ENCODE measurements at regions not wholly inside any gene's neighbourhood (a gene's known extent, or its start where the extent isn't known, plus 50 kb on each side); places are given as distances from the start of the nearest gene placed in this dataset.

DNA sequence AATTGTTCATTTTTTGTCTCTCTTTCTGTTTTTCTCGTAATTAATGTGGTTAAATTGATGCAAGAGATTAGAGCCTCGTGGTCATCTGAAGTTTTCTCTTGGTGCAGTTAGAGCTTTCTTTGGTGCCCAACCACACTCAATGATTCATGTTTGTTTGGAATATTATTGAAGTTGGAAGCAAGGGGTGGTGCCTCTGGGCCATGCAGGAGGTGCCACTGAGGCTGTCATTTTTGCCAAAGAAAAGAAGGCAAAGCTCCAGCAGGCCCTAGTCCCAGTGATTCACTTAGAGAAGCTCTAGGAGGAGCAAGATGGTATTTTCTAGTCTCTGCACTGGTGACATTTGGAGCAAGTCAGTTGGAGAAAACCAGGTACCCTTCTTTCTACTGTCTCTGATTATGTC lies 144.5 kb upstream of the RALGAPA2 start:
- Histone ChIP-seq H3K36me3 (no peaks in the 10 kb centered on the region), H3K27ac (no peak overlapping the region), H3K4me1 (no peaks in the 10 kb centered on the region), H3K9me3 (no peaks in the 10 kb centered on the region), H3K4me3 (no peak overlapping the region), H3K27me3 (peaks cover 0 to 2% (median 0%) of the 10 kb centered on the region in 3 donors)
- DNase-seq (no peak), ATAC-seq (no peak)
- in situ Hi-C loops (cut with MboI; ENCODE audit: low sequenced_read_pairs in 4 of 4): loop anchor here (10.0 to 25.0 kb wide), 4 partner anchors 180 to 648 kb away; no protein-coding TSS in a partner anchor
- TF ChIP-seq, protein P1, sequence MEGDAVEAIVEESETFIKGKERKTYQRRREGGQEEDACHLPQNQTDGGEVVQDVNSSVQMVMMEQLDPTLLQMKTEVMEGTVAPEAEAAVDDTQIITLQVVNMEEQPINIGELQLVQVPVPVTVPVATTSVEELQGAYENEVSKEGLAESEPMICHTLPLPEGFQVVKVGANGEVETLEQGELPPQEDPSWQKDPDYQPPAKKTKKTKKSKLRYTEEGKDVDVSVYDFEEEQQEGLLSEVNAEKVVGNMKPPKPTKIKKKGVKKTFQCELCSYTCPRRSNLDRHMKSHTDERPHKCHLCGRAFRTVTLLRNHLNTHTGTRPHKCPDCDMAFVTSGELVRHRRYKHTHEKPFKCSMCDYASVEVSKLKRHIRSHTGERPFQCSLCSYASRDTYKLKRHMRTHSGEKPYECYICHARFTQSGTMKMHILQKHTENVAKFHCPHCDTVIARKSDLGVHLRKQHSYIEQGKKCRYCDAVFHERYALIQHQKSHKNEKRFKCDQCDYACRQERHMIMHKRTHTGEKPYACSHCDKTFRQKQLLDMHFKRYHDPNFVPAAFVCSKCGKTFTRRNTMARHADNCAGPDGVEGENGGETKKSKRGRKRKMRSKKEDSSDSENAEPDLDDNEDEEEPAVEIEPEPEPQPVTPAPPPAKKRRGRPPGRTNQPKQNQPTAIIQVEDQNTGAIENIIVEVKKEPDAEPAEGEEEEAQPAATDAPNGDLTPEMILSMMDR (IDR thresholded peaks at IDR 0.05 in 4 of 5, conservative IDR thresholded peaks at IDR 0.05 in 1 of 5): no peak
- TF ChIP-seq POLR2A (IDR thresholded peaks at IDR 0.05): no peak
- intact Hi-C loops (cut with DNase I; ENCODE audit: low total_unique reads): no loop called here

DNA sequence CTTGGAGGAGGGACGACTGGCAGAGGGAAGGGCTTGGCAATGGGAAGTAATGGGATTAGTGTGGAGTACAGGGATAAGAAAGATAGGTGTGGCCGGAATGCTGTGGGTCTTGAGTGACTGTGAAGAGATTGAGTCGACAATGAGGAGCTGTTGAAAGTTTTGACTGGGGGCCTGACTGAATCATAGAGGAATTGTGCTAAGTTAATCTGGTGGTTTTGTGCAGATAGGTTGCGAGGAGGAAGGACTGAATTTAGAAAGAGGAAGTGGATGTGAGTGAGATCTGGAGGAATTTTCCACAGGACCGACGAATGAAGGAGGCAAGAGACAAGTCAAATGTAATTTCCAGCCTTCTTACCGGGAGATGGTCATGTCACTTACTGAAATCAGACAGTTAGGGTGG lies 143.9 kb upstream of the RALGAPA2 start:
- Histone ChIP-seq H3K9me3 (no peaks in the 10 kb centered on the region), H3K36me3 (no peaks in the 10 kb centered on the region), H3K27ac (no peak overlapping the region), H3K27me3 (peaks cover 0 to 2% (median 0%) of the 10 kb centered on the region in 3 donors), H3K4me1 (no peaks in the 10 kb centered on the region), H3K4me3 (no peak overlapping the region)
- TF ChIP-seq POLR2A (IDR thresholded peaks at IDR 0.05): no peak
- TF ChIP-seq, protein P1 (IDR thresholded peaks at IDR 0.05 in 4 of 5, conservative IDR thresholded peaks at IDR 0.05 in 1 of 5): no peak
- ATAC-seq (no peak), DNase-seq (no peak)
- in situ Hi-C loops (cut with MboI; ENCODE audit: low sequenced_read_pairs in 4 of 4) (loop anchor here (10.0 to 25.0 kb wide), 4 partner anchors 181 to 648 kb away; no protein-coding TSS in a partner anchor), intact Hi-C loops (cut with DNase I; ENCODE audit: low total_unique reads) (no loop called here)

DNA sequence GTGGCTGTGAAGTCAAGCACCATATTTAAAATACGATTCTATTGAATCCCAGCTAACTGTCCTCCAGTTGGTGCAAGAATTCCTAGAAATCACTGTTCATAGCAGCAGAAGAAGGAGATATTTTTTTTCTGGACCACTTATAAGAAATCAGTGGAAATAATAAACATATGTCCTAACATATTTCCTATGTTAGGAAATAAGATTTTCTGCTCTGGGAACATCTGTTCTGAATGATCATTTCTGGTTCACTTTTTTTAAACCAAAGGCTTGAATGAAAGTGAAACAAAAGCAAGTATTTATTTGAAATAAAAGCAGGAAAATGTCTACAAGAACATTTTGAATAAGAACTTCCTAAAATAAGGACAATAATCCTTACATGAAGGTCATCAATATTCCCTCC lies 138.9 kb upstream of the RALGAPA2 start:
- no peak overlapping the region for H3K27ac ChIP-seq
- DNase-seq: no peak
- TF ChIP-seq, protein P1 (IDR thresholded peaks at IDR 0.05 in 4 of 5, conservative IDR thresholded peaks at IDR 0.05 in 1 of 5): no peak
- TF ChIP-seq POLR2A (IDR thresholded peaks at IDR 0.05): no peak
- intact Hi-C loops (cut with DNase I; ENCODE audit: low total_unique reads) (no loop called here), in situ Hi-C loops (cut with MboI; ENCODE audit: low sequenced_read_pairs in 4 of 4) (loop anchor here (10.0 to 25.0 kb wide), 4 partner anchors 186 to 653 kb away; no protein-coding TSS in a partner anchor)
- no peak for ATAC-seq
- H3K4me1 ChIP-seq: no peaks in the 10 kb centered on the region
- H3K4me3 ChIP-seq: no peak overlapping the region
- H3K27me3 ChIP-seq: no peaks in the 10 kb centered on the region
- no peaks in the 10 kb centered on the region for H3K9me3 ChIP-seq
- no peaks in the 10 kb centered on the region for H3K36me3 ChIP-seq

DNA sequence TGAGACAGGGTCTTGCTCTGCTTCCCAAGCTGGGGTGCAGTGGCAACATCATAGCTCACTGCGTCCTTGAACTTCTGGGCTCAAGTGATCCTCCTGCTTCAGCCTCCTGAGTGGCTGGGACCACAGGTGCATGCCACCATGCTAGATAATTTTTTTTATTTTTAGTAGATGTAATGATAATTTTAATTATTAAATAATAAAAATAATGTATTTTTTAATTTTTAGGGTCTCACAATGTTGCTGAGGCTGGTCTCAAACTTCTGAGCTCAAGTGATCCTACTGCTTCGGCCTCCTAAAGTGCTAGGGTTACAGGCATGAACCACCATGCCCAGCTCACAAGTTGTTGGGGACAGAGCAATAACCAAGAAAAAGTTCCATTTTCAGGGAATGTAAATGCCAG lies 138.0 kb upstream of the RALGAPA2 start:
- no peak overlapping the region for H3K27ac ChIP-seq
- ATAC-seq (no peak), DNase-seq (no peak)
- H3K4me3 ChIP-seq: no peak overlapping the region
- intact Hi-C loops (cut with DNase I; ENCODE audit: low total_unique reads) (no loop called here), in situ Hi-C loops (cut with MboI; ENCODE audit: low sequenced_read_pairs in 4 of 4) (loop anchor here (10.0 to 25.0 kb wide), 4 partner anchors 187 to 654 kb away; no protein-coding TSS in a partner anchor)
- H3K4me1 ChIP-seq: no peaks in the 10 kb centered on the region
- no peaks in the 10 kb centered on the region for H3K9me3 ChIP-seq
- H3K36me3 ChIP-seq: no peaks in the 10 kb centered on the region
- no peaks in the 10 kb centered on the region for H3K27me3 ChIP-seq
- TF ChIP-seq POLR2A (IDR thresholded peaks at IDR 0.05): no peak
- TF ChIP-seq, protein P1 (IDR thresholded peaks at IDR 0.05 in 4 of 5, conservative IDR thresholded peaks at IDR 0.05 in 1 of 5): no peak

DNA sequence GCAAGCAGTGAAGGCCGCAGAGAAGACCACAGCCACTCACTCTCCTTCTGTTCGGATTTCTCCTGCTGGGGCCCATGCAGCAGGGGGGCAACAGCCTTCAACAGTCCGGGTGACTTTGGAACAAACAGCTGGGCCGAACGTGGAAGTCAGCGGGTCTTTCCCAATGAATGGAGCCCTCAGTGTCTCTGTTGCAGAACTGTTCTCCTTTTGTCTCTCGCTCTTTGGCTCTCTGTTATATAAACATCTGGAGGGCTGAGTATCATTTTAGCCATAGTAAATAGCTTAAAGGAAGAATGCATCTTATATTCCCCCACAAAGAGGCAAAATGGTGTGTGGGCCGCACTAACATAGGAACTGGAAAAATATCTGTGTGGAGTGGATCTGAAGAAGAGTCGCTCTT lies 136.7 kb upstream of the RALGAPA2 start:
- Histone ChIP-seq H3K36me3 (no peaks in the 10 kb centered on the region), H3K27ac (no peak overlapping the region), H3K4me1 (no peaks in the 10 kb centered on the region), H3K27me3 (no peaks in the 10 kb centered on the region), H3K4me3 (no peak overlapping the region), H3K9me3 (no peaks in the 10 kb centered on the region)
- in situ Hi-C loops (cut with MboI; ENCODE audit: low sequenced_read_pairs in 4 of 4): no loop called here
- DNase-seq (no peak), ATAC-seq (no peak)
- TF ChIP-seq POLR2A (IDR thresholded peaks at IDR 0.05): no peak
- TF ChIP-seq, protein P1 (IDR thresholded peaks at IDR 0.05 in 4 of 5, conservative IDR thresholded peaks at IDR 0.05 in 1 of 5): no peak
- intact Hi-C loops (cut with DNase I; ENCODE audit: low total_unique reads): no loop called here
